ENCODE measurements at regions not wholly inside any gene's neighbourhood (a gene's known extent, or its start where the extent isn't known, plus 50 kb on each side); places are given as distances from the start of the nearest gene placed in this dataset.

GRCh38 chr2:129431881-129432280, 547.6 kb upstream of the RAB6C start:
- Histone ChIP-seq H3K27ac (ENCODE audit: low read depth, low read length) (no peak overlapping the region), H3K79me2 (ENCODE audit: control insufficient read depth, insufficient read depth, low read length, unreplicated experiment) (no peaks in the 10 kb centered on the region), H2AFZ (ENCODE audit: low read length, unreplicated experiment) (no peak overlapping the region)

GRCh38 chr2:129436809-129437208, 542.7 kb upstream of the RAB6C start:
- H3K79me2 ChIP-seq (ENCODE audit: control insufficient read depth, insufficient read depth, low read length, unreplicated experiment) = no peaks in the 10 kb centered on the region
- H3K4me1 ChIP-seq (ENCODE audit: control insufficient read depth, insufficient read depth, low read length, unreplicated experiment) = no peaks in the 10 kb centered on the region
- no peak overlapping the region for H2AFZ ChIP-seq (ENCODE audit: low read length, unreplicated experiment)
- no peak overlapping the region for H3K27ac ChIP-seq (ENCODE audit: low read depth, low read length)
- H3K27me3 ChIP-seq (ENCODE audit: insufficient read depth, low read length) = no peaks in the 10 kb centered on the region
- no peaks in the 10 kb centered on the region for H3K36me3 ChIP-seq (ENCODE audit: insufficient read depth, low read length)
- no peak overlapping the region for H3K4me3 ChIP-seq (ENCODE audit: low read depth, low read length)

More at GRCh38 chr2:129431881-129432280, 547.6 kb upstream of the RAB6C start:
- Histone ChIP-seq H3K4me1 (ENCODE audit: control insufficient read depth, insufficient read depth, low read length, unreplicated experiment) (no peaks in the 10 kb centered on the region), H3K36me3 (ENCODE audit: insufficient read depth, low read length) (no peaks in the 10 kb centered on the region), H3K27me3 (ENCODE audit: insufficient read depth, low read length) (no peaks in the 10 kb centered on the region), H3K4me3 (ENCODE audit: low read depth, low read length) (no peak overlapping the region)

- no peaks in the 10 kb centered on the region for H3K4me1 ChIP-seq (ENCODE audit: control insufficient read depth, insufficient read depth, low read length, unreplicated experiment)
- H3K36me3 ChIP-seq (ENCODE audit: insufficient read depth, low read length) = no peaks in the 10 kb centered on the region
- H3K27ac ChIP-seq (ENCODE audit: low read depth, low read length) = no peak overlapping the region
- no peaks in the 10 kb centered on the region for H3K79me2 ChIP-seq (ENCODE audit: control insufficient read depth, insufficient read depth, low read length, unreplicated experiment)
- no peaks in the 10 kb centered on the region for H3K27me3 ChIP-seq (ENCODE audit: insufficient read depth, low read length)
- no peak overlapping the region for H2AFZ ChIP-seq (ENCODE audit: low read length, unreplicated experiment)
- no peak overlapping the region for H3K4me3 ChIP-seq (ENCODE audit: low read depth, low read length)
Observed at GRCh38 chr2:129437725-129438124, 541.7 kb upstream of the RAB6C start.

GRCh38 chr2:129438501-129439057, 540.9 kb upstream of the RAB6C start:
- no peaks in the 10 kb centered on the region for H3K27me3 ChIP-seq (ENCODE audit: insufficient read depth, low read length)
- no peaks in the 10 kb centered on the region for H3K79me2 ChIP-seq (ENCODE audit: control insufficient read depth, insufficient read depth, low read length, unreplicated experiment)
- no peak overlapping the region for H2AFZ ChIP-seq (ENCODE audit: low read length, unreplicated experiment)
- H3K36me3 ChIP-seq (ENCODE audit: insufficient read depth, low read length) = no peaks in the 10 kb centered on the region
- no peak overlapping the region for H3K27ac ChIP-seq (ENCODE audit: low read depth, low read length)
- no peak overlapping the region for H3K4me3 ChIP-seq (ENCODE audit: low read depth, low read length)
- H3K4me1 ChIP-seq (ENCODE audit: control insufficient read depth, insufficient read depth, low read length, unreplicated experiment) = no peaks in the 10 kb centered on the region

- Histone ChIP-seq H3K79me2 (ENCODE audit: control insufficient read depth, insufficient read depth, low read length, unreplicated experiment) (no peaks in the 10 kb centered on the region), H3K36me3 (ENCODE audit: insufficient read depth, low read length) (no peaks in the 10 kb centered on the region), H2AFZ (ENCODE audit: low read length, unreplicated experiment) (no peak overlapping the region), H3K27ac (ENCODE audit: low read depth, low read length) (no peak overlapping the region), H3K4me1 (ENCODE audit: control insufficient read depth, insufficient read depth, low read length, unreplicated experiment) (no peaks in the 10 kb centered on the region), H3K4me3 (ENCODE audit: low read depth, low read length) (no peak overlapping the region), H3K27me3 (ENCODE audit: insufficient read depth, low read length) (no peaks in the 10 kb centered on the region)
Observed at GRCh38 chr2:129439406-129440302, 539.8 kb upstream of the RAB6C start.

- Histone ChIP-seq H3K36me3 (ENCODE audit: insufficient read depth, low read length) (no peaks in the 10 kb centered on the region), H3K4me1 (ENCODE audit: control insufficient read depth, insufficient read depth, low read length, unreplicated experiment) (no peaks in the 10 kb centered on the region), H3K27ac (ENCODE audit: low read depth, low read length) (no peak overlapping the region), H2AFZ (ENCODE audit: low read length, unreplicated experiment) (no peak overlapping the region), H3K79me2 (ENCODE audit: control insufficient read depth, insufficient read depth, low read length, unreplicated experiment) (no peaks in the 10 kb centered on the region), H3K4me3 (ENCODE audit: low read depth, low read length) (no peak overlapping the region), H3K27me3 (ENCODE audit: insufficient read depth, low read length) (no peaks in the 10 kb centered on the region)
Observed at GRCh38 chr2:129441610-129442009, 537.9 kb upstream of the RAB6C start.

GRCh38 chr2:129443235-129443864, 536.1 kb upstream of the RAB6C start:
- H3K27me3 ChIP-seq (ENCODE audit: insufficient read depth, low read length) = no peaks in the 10 kb centered on the region
- H3K4me1 ChIP-seq (ENCODE audit: control insufficient read depth, insufficient read depth, low read length, unreplicated experiment) = no peaks in the 10 kb centered on the region
- no peaks in the 10 kb centered on the region for H3K36me3 ChIP-seq (ENCODE audit: insufficient read depth, low read length)
- H3K4me3 ChIP-seq (ENCODE audit: low read depth, low read length) = no peak overlapping the region
- H2AFZ ChIP-seq (ENCODE audit: low read length, unreplicated experiment) = no peak overlapping the region
- H3K27ac ChIP-seq (ENCODE audit: low read depth, low read length) = no peak overlapping the region
- no peaks in the 10 kb centered on the region for H3K79me2 ChIP-seq (ENCODE audit: control insufficient read depth, insufficient read depth, low read length, unreplicated experiment)

- Histone ChIP-seq H3K27me3 (ENCODE audit: insufficient read depth, low read length) (no peaks in the 10 kb centered on the region), H3K36me3 (ENCODE audit: insufficient read depth, low read length) (no peaks in the 10 kb centered on the region), H3K4me1 (ENCODE audit: control insufficient read depth, insufficient read depth, low read length, unreplicated experiment) (no peaks in the 10 kb centered on the region), H3K27ac (ENCODE audit: low read depth, low read length) (no peak overlapping the region), H3K4me3 (ENCODE audit: low read depth, low read length) (no peak overlapping the region), H2AFZ (ENCODE audit: low read length, unreplicated experiment) (no peak overlapping the region), H3K79me2 (ENCODE audit: control insufficient read depth, insufficient read depth, low read length, unreplicated experiment) (no peaks in the 10 kb centered on the region)
Observed at GRCh38 chr2:129443865-129444739, 535.4 kb upstream of the RAB6C start.

GRCh38 chr2:129444751-129445150, 534.7 kb upstream of the RAB6C start:
- no peaks in the 10 kb centered on the region for H3K27me3 ChIP-seq (ENCODE audit: insufficient read depth, low read length)
- H3K4me3 ChIP-seq (ENCODE audit: low read depth, low read length) = no peak overlapping the region
- H3K79me2 ChIP-seq (ENCODE audit: control insufficient read depth, insufficient read depth, low read length, unreplicated experiment) = no peaks in the 10 kb centered on the region
- no peak overlapping the region for H3K27ac ChIP-seq (ENCODE audit: low read depth, low read length)
- no peaks in the 10 kb centered on the region for H3K36me3 ChIP-seq (ENCODE audit: insufficient read depth, low read length)
- no peaks in the 10 kb centered on the region for H3K4me1 ChIP-seq (ENCODE audit: control insufficient read depth, insufficient read depth, low read length, unreplicated experiment)
- no peak overlapping the region for H2AFZ ChIP-seq (ENCODE audit: low read length, unreplicated experiment)

- H3K79me2 ChIP-seq (ENCODE audit: control insufficient read depth, insufficient read depth, low read length, unreplicated experiment) = no peaks in the 10 kb centered on the region
- no peak overlapping the region for H3K27ac ChIP-seq (ENCODE audit: low read depth, low read length)
- no peaks in the 10 kb centered on the region for H3K27me3 ChIP-seq (ENCODE audit: insufficient read depth, low read length)
- no peak overlapping the region for H3K4me3 ChIP-seq (ENCODE audit: low read depth, low read length)
- H2AFZ ChIP-seq (ENCODE audit: low read length, unreplicated experiment) = no peak overlapping the region
- no peaks in the 10 kb centered on the region for H3K36me3 ChIP-seq (ENCODE audit: insufficient read depth, low read length)
- H3K4me1 ChIP-seq (ENCODE audit: control insufficient read depth, insufficient read depth, low read length, unreplicated experiment) = no peaks in the 10 kb centered on the region
Observed at GRCh38 chr2:129456691-129457090, 522.8 kb upstream of the RAB6C start.
